ENCODE measurements at regions not wholly inside any gene's neighbourhood (a gene's known extent, or its start where the extent isn't known, plus 50 kb on each side); places are given as distances from the start of the nearest gene placed in this dataset.

- TF ChIP-seq ZFX (IDR thresholded peaks at IDR 0.05) = no peak
- TF ChIP-seq CTCF (conservative IDR thresholded peaks at IDR 0.05) = no peak
- no peak overlapping the region for H3K27ac ChIP-seq
Measured at GRCh38 chr15:98562331-98562937, 85.9 kb upstream of the IGF1R start.

GRCh38 chr15:98565566-98565965 is 82.8 kb upstream of the IGF1R start:
- TF ChIP-seq CTCF (conservative IDR thresholded peaks at IDR 0.05) = no peak
- no peak overlapping the region for H3K27ac ChIP-seq

GRCh38 chr15:98567951-98568350 is 80.4 kb upstream of the IGF1R start:
- TF ChIP-seq CTCF (conservative IDR thresholded peaks at IDR 0.05) (no peak), ZFX (IDR thresholded peaks at IDR 0.05) (no peak)
- no peak overlapping the region for H3K27ac ChIP-seq

GRCh38 chr15:98568382-98569017 is 79.8 kb upstream of the IGF1R start:
- TF ChIP-seq ZFX (IDR thresholded peaks at IDR 0.05) (no peak), CTCF (conservative IDR thresholded peaks at IDR 0.05) (peak; percentile 49)
- no peak overlapping the region for H3K27ac ChIP-seq

- no peak overlapping the region for H3K27ac ChIP-seq
- TF ChIP-seq CTCF (conservative IDR thresholded peaks at IDR 0.05) (no peak), ZFX (IDR thresholded peaks at IDR 0.05) (no peak)
Measured at GRCh38 chr15:98570119-98570518, 78.2 kb upstream of the IGF1R start.

- TF ChIP-seq CTCF (conservative IDR thresholded peaks at IDR 0.05) (no peak), ZFX (IDR thresholded peaks at IDR 0.05) (no peak)
Measured at GRCh38 chr15:98580572-98580971, 67.8 kb upstream of the IGF1R start.

GRCh38 chr15:98581715-98582114 is 66.6 kb upstream of the IGF1R start:
- H3K27ac ChIP-seq = no peak overlapping the region
- TF ChIP-seq ZFX (IDR thresholded peaks at IDR 0.05) (no peak), CTCF (conservative IDR thresholded peaks at IDR 0.05) (peak; percentile 50)

More at GRCh38 chr15:98580572-98580971, 67.8 kb upstream of the IGF1R start:
- H3K27ac ChIP-seq = no peak overlapping the region
